DOHH2 (cell line): ENCODE measurements at regions not wholly inside any gene's neighbourhood (a gene's known extent, or its start where the extent isn't known, plus 50 kb on each side); places are given as distances from the start of the nearest gene placed in this dataset.

ENCODE experiments used
- CTCF ChIP-seq: fragments of 200-600 bp; sonication (generic); IDR thresholded peaks from one replicate; pipeline ENCODE4 v1.5.1; 2014; ENCODE audit warnings: antibody characterized with exemption, mild to moderate bottlenecking, low read depth, low read length; ENCODE audit not compliant: poor library complexity, severe bottlenecking
- EZH2phosphoT487 ChIP-seq: fragments of 200-600 bp; sonication (generic); IDR thresholded peaks from 2 replicates; pipeline ENCODE4 v1.6.1; 2017; ENCODE audit warnings: borderline replicate concordance, mild to moderate bottlenecking, antibody characterized with exemption, low read length, moderate library complexity, mixed read lengths

DNA sequence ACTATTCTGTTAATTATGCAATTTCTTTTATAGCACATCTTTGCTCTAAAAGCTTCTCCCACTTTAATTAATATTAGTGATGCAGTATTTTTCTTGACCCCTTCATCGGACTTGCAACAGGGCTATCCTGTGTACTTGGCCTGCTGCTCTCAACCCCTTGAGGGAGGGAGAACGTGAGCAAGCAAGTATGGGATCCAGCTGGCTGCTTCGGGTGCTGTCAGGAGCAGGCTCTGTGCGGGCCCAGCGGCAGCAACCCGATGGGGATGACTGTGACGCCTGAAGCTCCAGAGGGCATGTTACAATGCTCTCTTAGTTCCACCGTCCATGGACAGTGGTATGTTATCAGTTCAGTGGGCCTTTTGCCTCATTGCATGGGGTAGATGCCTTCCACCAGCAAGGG lies 519.8 kb upstream of the CITED2 start:
- TF ChIP-seq CTCF (no peak), EZH2phosphoT487 (no peak)
